PC-9 (cell line): ENCODE measurements at regions not wholly inside any gene's neighbourhood (a gene's known extent, or its start where the extent isn't known, plus 50 kb on each side); places are given as distances from the start of the nearest gene placed in this dataset.

Experiments used
- BruUV-seq: library from RNA; stranded (reverse); fragments of 400-500 nt; replicated peaks from 2 replicates; lab custom pipeline; 2021; lab: Mats Ljungman, UMichigan
- CTCF ChIA-PET: fragments of 300-600 bp; sonication (Branson Sonifier 250); formaldehyde crosslinking; loops from one replicate; lab custom pipeline; 2022; ENCODE audit warnings: antibody characterized with exemption; lab: Charles Lee
- POLR2A ChIA-PET: fragments of 300-600 bp; sonication (Branson Sonifier 250); formaldehyde crosslinking; loops from one replicate; lab custom pipeline; 2022; ENCODE audit warnings: antibody characterized with exemption; ENCODE audit not compliant: unreplicated experiment; lab: Charles Lee
- DNase-seq, 2 experiments: peaks; one replicate each; pipeline versions ENCODE4 v3.0.0 to v3.0.0-alpha.2; 2015 to 2022; ENCODE audit warnings: mixed read lengths in 1 of 2
- H2AFZ ChIP-seq: fragments of 200-600 bp; sonication (generic); 2 replicates; pipeline ENCODE4 v1.8.1; 2017; ENCODE audit warnings: antibody characterized with exemption
- H3F3A ChIP-seq: fragments of 200-600 bp; sonication (generic); 2 replicates; pipeline ENCODE4 v1.8.1; 2017; ENCODE audit warnings: antibody characterized with exemption, mild to moderate bottlenecking, low read depth; ENCODE audit not compliant: insufficient read depth
- H3K27ac ChIP-seq: fragments of 200-600 bp; sonication (generic); 2 replicates; pipeline ENCODE4 v1.6.1; 2016; ENCODE audit warnings: mixed run types
- H3K27me3 ChIP-seq: fragments of 200-600 bp; sonication (generic); 2 replicates; pipeline ENCODE4 v1.6.1; 2016; ENCODE audit warnings: low read depth, mixed run types; ENCODE audit not compliant: insufficient read depth
- H3K36me3 ChIP-seq: fragments of 200-600 bp; sonication (generic); 2 replicates; pipeline ENCODE4 v1.6.1; 2016; ENCODE audit warnings: low read depth, mixed run types
- H3K4me1 ChIP-seq: fragments of 200-600 bp; sonication (generic); replicated peaks from 2 replicates; pipeline ENCODE4 v1.6.1; 2016; ENCODE audit warnings: mixed run types; ENCODE audit not compliant: insufficient read depth
- H3K4me2 ChIP-seq: fragments of 200-600 bp; sonication (generic); 2 replicates; pipeline ENCODE4 v1.6.1; 2017; ENCODE audit warnings: mixed run types
- H3K4me3 ChIP-seq: fragments of 200-600 bp; sonication (generic); 2 replicates; pipeline ENCODE4 v1.6.1; 2016; ENCODE audit warnings: mixed run types
- H3K79me2 ChIP-seq: fragments of 200-600 bp; sonication (generic); 2 replicates; pipeline ENCODE4 v1.6.1; 2017; ENCODE audit warnings: low read depth, mixed run types
- H3K9me2 ChIP-seq: fragments of 200-600 bp; sonication (generic); 2 replicates; pipeline ENCODE4 v1.8.1; 2017; ENCODE audit warnings: mild to moderate bottlenecking; ENCODE audit not compliant: insufficient read depth
- H3K9me3 ChIP-seq: fragments of 200-600 bp; sonication (generic); 2 replicates; pipeline ENCODE4 v1.8.1; 2016; ENCODE audit warnings: low read depth; ENCODE audit not compliant: insufficient read depth
- H4K20me1 ChIP-seq: fragments of 200-600 bp; sonication (generic); 2 replicates; pipeline ENCODE4 v1.8.1; 2017; ENCODE audit not compliant: insufficient read depth
- EZH2 ChIP-seq: fragments of 200-600 bp; sonication (generic); IDR thresholded peaks from 2 replicates; pipeline ENCODE4 v1.8.0; 2017; ENCODE audit warnings: antibody characterized with exemption, low read depth
- intact Hi-C: fragments of 100-400 bp; cut with micrococcal nuclease; formaldehyde crosslinking; loops from one replicate; pipeline ENCODE4 v1.10.0; 2022; ENCODE audit not compliant: unreplicated experiment
- TF ChIP-seq, protein P1 (sequence below): fragments of 200-600 bp; sonication (generic); conservative IDR thresholded peaks from 2 replicates; pipeline ENCODE4 v1.6.1; 2017; ENCODE audit warnings: mixed run types, antibody characterized with exemption, mild to moderate bottlenecking, moderate library complexity

DNA sequence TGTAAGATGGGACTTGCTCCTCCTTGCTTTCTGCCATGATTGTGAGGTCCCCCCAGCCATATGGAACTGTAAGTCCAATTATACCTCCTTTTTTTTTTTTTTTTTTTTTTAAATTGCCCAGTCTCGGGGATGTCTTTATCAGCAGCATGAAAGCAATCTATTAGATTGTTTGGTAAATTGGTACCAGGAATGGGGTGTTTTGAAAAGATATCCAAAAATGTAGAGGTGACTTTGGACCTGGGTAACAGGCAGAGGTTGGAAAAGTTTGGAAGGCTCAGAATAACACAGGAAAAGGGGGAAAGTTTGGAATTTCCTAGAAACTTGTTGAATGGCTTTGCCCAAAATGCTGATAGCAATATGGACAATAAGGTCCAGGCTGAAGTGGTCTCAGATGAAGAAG, 545.8 kb upstream of the ALCAM start:
- H3K9me2 ChIP-seq, result peaks cover 4% of the 10 kb centered on the region; the same call in 1 of the 2 replicates
- no peak overlapping the region for H3K27ac ChIP-seq
- H3K79me2 ChIP-seq, result no peaks in the 10 kb centered on the region
- no peaks in the 10 kb centered on the region for H4K20me1 ChIP-seq
- H3K9me3 ChIP-seq, result peaks cover 25% of the 10 kb centered on the region
- H3K4me2 ChIP-seq, result no peak overlapping the region
- DNase-seq, result no peak
- no TSS peak for BruUV-seq
- CTCF ChIA-PET, result no interaction called here
- no peak overlapping the region for H3K4me3 ChIP-seq
- H3K36me3 ChIP-seq, result no peaks in the 10 kb centered on the region
- no peaks in the 10 kb centered on the region for H3K4me1 ChIP-seq
- POLR2A ChIA-PET, result no interaction called here
- H3F3A ChIP-seq, result no peaks in the 10 kb centered on the region
- no peaks in the 10 kb centered on the region for H3K27me3 ChIP-seq
- no peak for TF ChIP-seq EZH2
- TF ChIP-seq, protein P1, sequence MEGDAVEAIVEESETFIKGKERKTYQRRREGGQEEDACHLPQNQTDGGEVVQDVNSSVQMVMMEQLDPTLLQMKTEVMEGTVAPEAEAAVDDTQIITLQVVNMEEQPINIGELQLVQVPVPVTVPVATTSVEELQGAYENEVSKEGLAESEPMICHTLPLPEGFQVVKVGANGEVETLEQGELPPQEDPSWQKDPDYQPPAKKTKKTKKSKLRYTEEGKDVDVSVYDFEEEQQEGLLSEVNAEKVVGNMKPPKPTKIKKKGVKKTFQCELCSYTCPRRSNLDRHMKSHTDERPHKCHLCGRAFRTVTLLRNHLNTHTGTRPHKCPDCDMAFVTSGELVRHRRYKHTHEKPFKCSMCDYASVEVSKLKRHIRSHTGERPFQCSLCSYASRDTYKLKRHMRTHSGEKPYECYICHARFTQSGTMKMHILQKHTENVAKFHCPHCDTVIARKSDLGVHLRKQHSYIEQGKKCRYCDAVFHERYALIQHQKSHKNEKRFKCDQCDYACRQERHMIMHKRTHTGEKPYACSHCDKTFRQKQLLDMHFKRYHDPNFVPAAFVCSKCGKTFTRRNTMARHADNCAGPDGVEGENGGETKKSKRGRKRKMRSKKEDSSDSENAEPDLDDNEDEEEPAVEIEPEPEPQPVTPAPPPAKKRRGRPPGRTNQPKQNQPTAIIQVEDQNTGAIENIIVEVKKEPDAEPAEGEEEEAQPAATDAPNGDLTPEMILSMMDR, result no peak
- H2AFZ ChIP-seq, result no peak overlapping the region
- intact Hi-C loops, result no loop called here

DNA sequence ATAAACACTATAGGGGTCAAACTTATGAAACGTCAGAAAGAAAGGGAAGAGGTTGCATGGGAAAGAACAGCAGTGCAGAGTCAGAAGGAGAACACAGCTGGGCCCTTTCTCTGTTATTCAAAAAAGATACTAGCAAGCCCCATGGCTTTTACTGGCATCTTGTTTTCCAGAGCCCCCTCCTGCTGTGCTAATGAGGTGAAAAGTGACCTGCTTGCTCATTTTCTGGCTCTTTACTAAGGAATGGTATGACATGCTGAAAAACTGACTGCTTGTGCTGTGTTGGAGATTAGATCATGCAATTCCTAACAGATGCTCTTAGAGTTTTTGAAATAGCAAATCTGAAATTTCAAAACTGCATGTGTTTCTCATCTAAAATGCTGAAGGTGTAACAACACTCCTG, 541.6 kb upstream of the ALCAM start:
- TF ChIP-seq, protein P1, result no peak

DNA sequence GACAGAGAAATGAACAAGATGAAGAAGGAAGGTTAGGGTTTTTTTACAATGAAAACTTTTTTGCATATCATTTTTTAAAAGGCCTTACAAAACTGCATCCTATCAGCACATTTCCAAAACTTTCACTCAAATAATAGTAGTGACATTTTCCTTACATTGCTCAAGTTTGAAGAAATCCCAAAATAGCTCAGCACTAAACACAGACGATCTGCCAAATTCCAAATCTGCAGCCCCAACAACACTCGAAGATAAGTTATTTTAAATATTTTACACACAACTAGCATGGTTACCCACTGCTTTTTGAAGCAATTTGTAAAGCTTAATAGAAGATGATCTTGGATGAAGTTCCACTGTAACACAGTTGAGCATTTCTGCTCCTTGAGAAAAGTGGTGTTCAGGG, 535.6 kb upstream of the ALCAM start:
- POLR2A ChIA-PET, result no interaction called here
- H3F3A ChIP-seq, result no peaks in the 10 kb centered on the region
- H4K20me1 ChIP-seq, result no peaks in the 10 kb centered on the region
- 0 out of 2 replicates have a peak overlapping the region, but pooled peaks have one; percentile 0 for H2AFZ ChIP-seq
- no peaks in the 10 kb centered on the region for H3K36me3 ChIP-seq
- BruUV-seq, result no TSS peak
- no peaks in the 10 kb centered on the region for H3K9me2 ChIP-seq
- no peak for DNase-seq
- no peaks in the 10 kb centered on the region for H3K79me2 ChIP-seq
- H3K4me2 ChIP-seq, result no peak overlapping the region
- no peak overlapping the region for H3K27ac ChIP-seq
- no peak overlapping the region for H3K4me3 ChIP-seq
- H3K27me3 ChIP-seq, result no peaks in the 10 kb centered on the region
- intact Hi-C loops, result no loop called here
- H3K9me3 ChIP-seq, result no peaks in the 10 kb centered on the region
- H3K4me1 ChIP-seq, result no peaks in the 10 kb centered on the region
- CTCF ChIA-PET, result no interaction called here
- TF ChIP-seq, protein P1, result no peak
- TF ChIP-seq EZH2, result no peak

More for the DNA sequence above, 541.6 kb upstream of the ALCAM start:
- no peaks in the 10 kb centered on the region for H3F3A ChIP-seq
- no peaks in the 10 kb centered on the region for H3K36me3 ChIP-seq
- no TSS peak for BruUV-seq
- POLR2A ChIA-PET, result no interaction called here
- CTCF ChIA-PET, result no interaction called here
- intact Hi-C loops, result no loop called here
- H3K27me3 ChIP-seq, result no peaks in the 10 kb centered on the region
- H3K4me1 ChIP-seq, result no peaks in the 10 kb centered on the region
- no peak overlapping the region for H3K4me2 ChIP-seq
- no peak overlapping the region for H3K27ac ChIP-seq
- H3K4me3 ChIP-seq, result no peak overlapping the region
- H3K79me2 ChIP-seq, result no peaks in the 10 kb centered on the region
- 0 out of 2 replicates have a peak, but pooled peaks cover 4% of the 10 kb centered on the region for H3K9me2 ChIP-seq
- no peak overlapping the region for H2AFZ ChIP-seq
- DNase-seq, result no peak
- H3K9me3 ChIP-seq, result peaks cover 19% of the 10 kb centered on the region
- no peaks in the 10 kb centered on the region for H4K20me1 ChIP-seq
